OCI-LY1 (cell line): ENCODE measurements at regions not wholly inside any gene's neighbourhood (a gene's known extent, or its start where the extent isn't known, plus 50 kb on each side); places are given as distances from the start of the nearest gene placed in this dataset.

Experiments
- CTCF ChIP-seq: fragments of 200-600 bp; sonication (generic), shearing (Covaris generic); IDR thresholded peaks from 2 replicates; pipeline ENCODE4 v1.5.1; 2017; ENCODE audit warnings: mild to moderate bottlenecking, antibody characterized with exemption, low read length, moderate library complexity, mixed read lengths
- EZH2 ChIP-seq: fragments of 200-600 bp; sonication (generic), shearing (Covaris generic); IDR thresholded peaks from 2 replicates; pipeline ENCODE4 v1.8.0; 2017; ENCODE audit warnings: borderline replicate concordance, mixed run types, mild to moderate bottlenecking, antibody characterized with exemption, low read length, moderate library complexity, mixed read lengths

GRCh38 chr11:15704556-15704955 lies 589.8 kb downstream of the INSC start:
- TF ChIP-seq CTCF (no peak), EZH2 (no peak)
